ENCODE measurements at regions not wholly inside any gene's neighbourhood (a gene's known extent, or its start where the extent isn't known, plus 50 kb on each side); places are given as distances from the start of the nearest gene placed in this dataset.

DNA sequence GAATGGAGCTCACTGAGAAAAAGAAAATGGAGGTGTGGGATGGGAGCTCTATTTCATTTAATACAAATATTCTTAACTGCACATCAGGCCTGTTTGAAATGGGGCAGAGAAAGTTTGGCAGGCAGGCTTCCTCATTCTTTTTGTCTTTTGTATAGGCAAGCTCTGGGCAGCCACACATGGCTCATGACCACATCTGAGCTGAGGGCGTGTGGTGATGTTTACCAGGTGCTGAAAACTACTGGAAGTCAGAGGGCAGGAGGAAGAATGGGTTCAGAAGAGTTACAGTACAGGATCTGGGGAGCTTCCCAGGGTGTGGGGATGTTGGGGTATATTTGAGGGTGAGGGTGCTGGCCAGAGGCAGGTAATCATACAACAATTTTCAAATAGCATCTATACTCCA, 66.3 kb upstream of the NAV2 start:
- TF ChIP-seq POLR2A (IDR thresholded peaks at IDR 0.05): no peak
- TF ChIP-seq, protein P1, sequence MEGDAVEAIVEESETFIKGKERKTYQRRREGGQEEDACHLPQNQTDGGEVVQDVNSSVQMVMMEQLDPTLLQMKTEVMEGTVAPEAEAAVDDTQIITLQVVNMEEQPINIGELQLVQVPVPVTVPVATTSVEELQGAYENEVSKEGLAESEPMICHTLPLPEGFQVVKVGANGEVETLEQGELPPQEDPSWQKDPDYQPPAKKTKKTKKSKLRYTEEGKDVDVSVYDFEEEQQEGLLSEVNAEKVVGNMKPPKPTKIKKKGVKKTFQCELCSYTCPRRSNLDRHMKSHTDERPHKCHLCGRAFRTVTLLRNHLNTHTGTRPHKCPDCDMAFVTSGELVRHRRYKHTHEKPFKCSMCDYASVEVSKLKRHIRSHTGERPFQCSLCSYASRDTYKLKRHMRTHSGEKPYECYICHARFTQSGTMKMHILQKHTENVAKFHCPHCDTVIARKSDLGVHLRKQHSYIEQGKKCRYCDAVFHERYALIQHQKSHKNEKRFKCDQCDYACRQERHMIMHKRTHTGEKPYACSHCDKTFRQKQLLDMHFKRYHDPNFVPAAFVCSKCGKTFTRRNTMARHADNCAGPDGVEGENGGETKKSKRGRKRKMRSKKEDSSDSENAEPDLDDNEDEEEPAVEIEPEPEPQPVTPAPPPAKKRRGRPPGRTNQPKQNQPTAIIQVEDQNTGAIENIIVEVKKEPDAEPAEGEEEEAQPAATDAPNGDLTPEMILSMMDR (IDR thresholded peaks at IDR 0.05): no peak
